C1 segment of cervical spinal cord (tissue), 14 donors: ENCODE measurements at regions not wholly inside any gene's neighbourhood (a gene's known extent, or its start where the extent isn't known, plus 50 kb on each side); places are given as distances from the start of the nearest gene placed in this dataset.

Experiments used
- DNase-seq, 14 donors: peaks; one replicate each; lab custom pipeline; 2025; lab: John Stamatoyannopoulos, UW

DNA sequence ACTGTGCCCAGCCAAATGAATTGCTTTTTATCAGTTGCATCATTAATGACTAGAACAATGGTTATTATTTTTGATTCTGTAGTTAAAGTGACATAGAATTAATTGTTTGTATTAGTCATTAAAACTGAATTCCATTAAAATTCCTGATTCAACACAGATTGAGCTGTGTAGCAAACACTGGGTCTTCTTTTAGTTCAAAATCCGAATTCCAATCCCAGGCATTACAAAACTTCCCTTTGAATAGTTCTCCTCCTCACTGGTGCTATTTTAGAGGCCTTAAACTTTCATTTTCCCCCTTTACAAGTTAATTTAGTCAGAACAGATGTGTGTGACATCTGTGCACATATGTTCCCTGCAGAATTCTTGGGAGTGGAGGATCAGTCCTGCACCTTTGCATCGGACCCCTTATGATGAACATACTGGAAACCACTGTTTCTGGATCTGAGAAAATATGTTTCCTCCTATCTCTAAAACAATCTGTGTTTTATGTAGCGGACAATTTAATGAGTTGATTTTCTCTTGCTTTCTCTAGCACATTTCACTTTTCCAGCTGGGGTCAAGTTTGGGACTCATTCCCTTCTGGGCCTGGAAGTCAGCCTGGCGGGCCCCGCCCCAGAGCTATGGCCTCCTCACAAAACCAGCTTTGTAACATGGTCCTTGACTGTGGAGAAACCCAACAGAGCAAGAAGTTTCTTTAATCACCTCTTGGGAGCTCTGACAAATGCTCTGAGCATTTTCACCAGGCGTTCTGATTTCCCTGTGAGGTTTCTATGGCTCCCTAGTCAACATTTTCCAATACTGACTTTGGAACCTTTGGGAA is 87.9 kb upstream of the MAMDC2 start:
- DNase-seq: no peak

GRCh38 chr9:69961843-69962242 is 81.8 kb upstream of the MAMDC2 start:
- DNase-seq: no peak

DNA sequence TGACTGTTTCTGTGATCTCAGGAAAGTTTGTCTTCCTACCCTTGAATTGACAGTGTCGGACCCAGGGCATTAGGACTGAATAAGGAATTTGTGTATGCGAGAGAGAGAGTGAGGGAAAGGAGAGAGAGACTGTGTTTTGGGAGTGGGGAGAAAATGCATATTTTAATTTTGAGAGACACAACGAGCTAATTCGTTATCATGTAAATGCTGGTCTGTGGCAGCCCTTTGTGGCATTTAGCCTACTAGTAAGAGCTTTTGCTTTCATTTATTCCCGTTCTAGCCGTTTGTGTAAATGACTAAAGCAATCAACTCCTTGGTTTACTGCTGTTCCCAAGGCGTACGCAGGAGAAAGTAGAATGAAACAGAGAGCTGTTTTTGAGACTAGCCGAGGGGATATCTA is 79.8 kb upstream of the MAMDC2 start:
- DNase-seq: no peak

DNA sequence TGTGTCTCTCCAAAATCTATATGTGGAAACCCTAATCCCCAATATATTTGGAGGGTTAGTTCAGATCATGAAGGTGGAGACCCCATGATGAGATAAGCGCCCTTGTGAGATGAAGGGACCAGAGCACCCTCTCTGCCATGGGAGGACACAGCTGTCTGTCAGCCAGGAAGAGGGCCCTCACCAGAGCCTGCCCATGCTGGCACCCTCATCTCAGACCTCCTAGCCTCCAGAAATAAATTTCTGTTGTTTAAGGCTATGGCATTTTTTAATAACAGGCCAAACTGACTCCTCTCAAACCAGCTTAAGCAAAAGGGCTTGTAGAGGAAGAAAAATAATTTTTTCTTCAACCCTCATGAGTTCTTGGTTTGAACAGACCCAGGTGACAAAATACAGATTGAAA is 79.2 kb upstream of the MAMDC2 start:
- DNase-seq: no peak

DNA sequence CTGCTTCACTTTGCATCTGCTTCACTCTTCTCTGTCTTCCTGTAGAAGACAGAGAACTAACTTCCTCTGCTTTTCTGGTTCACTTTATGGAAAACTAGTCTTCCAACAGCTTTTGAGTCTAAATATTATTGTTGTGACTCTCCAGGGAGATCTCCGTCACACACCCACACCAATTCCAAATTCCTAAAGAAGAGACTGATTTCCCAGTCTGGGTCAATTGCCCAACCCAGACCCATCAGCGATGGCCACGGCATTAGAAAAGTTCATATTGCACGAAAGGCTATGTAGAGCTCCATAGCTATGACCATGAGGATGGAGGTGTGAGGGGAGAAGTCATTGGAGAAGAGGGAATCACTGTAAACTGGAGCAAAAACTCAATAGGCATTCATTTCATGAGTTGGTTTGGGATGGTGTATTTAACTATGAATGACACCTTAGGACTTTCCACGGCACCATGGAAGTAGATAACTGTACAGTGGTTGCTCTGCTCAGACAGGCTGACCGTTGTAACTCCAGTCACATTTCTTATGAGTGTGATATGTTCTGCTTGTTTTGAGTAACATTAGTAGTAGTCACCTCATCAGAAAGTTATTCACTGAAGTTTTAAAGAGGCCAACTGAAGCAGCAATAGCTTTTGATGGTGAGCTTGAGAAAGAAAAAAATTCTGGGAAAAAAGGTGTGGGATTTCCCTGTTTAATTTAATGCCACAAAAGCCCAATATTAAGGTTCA is 78.1 kb upstream of the MAMDC2 start:
- DNase-seq: no peak

DNA sequence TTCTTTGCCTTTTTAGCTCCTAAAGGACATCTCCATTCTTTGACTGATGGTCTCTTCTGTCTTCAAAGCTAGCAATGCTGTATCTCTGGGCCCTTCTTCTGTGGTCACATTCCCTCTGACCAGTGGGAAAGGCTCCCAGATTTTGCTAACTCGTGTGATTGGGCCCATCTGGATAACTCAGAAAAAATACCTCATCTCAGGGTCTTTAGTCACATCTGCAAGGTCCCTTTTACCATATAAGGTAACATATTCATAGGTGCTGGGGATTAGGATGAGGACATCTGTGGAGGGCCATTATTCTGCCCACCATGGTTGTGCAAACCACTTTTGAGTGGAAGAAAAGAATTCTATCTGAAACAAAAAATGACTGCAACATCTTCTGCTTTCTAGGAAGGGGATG is 76.3 kb upstream of the MAMDC2 start:
- no peak for DNase-seq

- DNase-seq: no peak
Observed at GRCh38 chr9:69970001-69970533, 73.6 kb upstream of the MAMDC2 start.

DNA sequence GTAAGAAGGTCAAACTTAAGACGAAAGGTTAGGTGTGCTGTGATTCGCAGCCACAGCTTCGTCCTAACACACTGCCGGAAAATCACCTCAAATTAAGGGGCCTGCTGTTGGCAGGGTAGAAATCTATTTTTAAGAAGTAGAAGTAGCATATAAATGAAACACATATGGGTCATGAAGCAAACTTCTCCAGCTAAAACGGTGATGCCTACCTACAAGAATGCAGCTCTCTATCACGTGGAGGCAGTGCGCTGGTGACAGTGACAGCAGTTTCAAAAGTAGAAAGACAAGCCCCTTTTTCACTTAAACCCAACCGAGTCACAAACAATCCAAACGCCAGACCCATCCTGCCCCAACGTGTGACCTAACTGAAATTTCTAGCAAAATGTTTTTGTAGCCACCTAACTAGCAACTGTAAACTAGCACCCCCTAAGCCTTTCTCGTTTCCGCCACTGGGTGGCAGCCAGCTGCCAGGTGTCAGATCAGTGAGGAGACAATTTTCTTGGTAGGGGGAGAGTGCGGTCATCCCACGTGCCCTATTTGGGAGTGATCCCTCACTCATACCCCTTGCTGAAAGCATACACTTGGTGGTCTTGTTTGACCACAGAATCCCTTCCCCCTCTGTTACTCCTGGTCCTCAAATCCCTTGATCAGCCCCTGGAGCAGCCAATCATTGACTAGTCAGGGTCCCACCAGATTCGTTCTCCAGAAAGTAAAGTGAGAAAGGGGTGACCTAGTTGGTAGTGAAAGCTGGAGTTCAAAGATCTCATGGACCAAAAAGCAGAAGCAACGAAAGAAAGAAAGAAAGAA is 71.8 kb upstream of the MAMDC2 start:
- peak in 12 of 14 donors; percentile 1 to 69 (median 16) for DNase-seq

- DNase-seq: no peak
Observed at GRCh38 chr9:69975681-69976080, 68.0 kb upstream of the MAMDC2 start.

GRCh38 chr9:69976152-69976551 is 67.5 kb upstream of the MAMDC2 start:
- no peak for DNase-seq

GRCh38 chr9:69980041-69980440 is 63.6 kb upstream of the MAMDC2 start:
- no peak for DNase-seq

- no peak for DNase-seq
Observed at GRCh38 chr9:69980591-69980990, 63.1 kb upstream of the MAMDC2 start.

DNA sequence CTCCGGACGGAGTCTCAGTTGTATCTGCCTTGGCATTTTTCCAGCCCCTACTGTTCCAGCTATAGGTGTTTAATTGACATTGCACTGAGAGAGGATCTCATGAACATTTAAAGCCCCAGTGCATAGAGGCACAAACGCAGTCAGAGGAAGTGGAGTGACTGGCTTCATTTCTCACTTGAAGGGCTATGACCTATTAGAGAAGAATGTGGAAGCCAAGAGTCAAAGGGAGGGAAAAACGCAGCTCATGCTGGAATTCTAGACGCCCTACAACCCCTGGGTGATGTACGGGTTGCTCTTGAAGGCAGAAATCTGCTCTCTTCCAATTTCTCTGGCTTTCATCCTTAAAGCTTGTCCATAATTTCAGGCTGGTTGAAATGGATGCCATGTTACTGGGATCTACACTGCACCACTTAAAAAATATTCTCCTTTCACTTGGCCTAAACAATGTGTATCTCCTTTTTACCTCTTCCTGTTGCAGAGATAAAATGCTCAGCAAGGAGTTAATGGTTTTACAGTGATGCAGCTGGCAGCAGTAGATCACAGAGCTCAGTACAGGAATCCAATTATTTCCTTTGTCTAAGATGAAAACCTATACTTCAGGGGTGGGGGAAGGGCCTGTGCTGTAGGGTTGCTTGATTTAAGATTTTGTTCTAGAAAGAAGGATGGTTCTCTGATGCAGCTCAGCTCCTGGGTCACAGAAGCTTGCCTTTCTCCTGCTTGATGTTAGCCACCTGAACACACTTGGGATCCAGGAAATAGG is 61.8 kb upstream of the MAMDC2 start:
- DNase-seq: no peak

- DNase-seq: no peak
Observed at GRCh38 chr9:69984831-69985230, 58.8 kb upstream of the MAMDC2 start.

GRCh38 chr9:69985971-69986370 is 57.7 kb upstream of the MAMDC2 start:
- DNase-seq: no peak

DNA sequence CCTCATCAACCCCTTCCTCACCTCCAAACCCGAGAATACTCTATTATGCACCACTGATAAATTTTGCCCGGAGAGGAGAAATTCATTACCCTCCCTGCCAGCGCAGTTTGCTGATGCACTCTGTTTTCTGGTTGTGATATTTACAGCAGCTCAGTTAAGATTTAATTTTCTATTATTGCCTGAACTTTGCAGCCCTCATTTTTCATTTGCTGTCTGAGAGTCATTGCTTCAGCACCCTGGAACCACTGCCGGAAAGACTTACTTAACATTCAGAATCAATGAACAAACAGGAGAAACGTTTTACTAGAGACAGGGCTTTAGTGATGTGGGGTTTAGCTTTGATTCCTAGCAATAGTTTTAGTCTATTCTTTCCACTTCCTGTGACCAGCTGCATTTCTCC is 56.7 kb upstream of the MAMDC2 start:
- DNase-seq: no peak

DNA sequence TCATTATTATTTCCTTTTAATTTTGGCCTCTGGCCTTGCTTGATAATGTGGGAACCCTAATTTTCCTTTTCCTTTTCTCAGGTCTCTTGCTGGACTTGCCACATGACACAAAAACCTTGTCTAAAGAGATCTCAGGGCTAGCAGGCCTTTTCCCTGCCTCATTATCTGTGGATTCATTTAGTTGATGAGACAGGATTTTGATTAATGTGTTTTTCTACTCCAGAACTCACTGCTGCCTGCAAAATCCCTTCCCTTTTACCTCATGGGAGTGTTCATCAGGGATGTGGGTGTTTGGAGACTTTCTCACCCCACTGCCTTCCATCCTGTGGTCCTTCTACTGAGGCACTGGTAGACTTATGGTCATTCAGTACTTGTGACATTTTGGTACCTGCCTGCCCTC is 56.2 kb upstream of the MAMDC2 start:
- DNase-seq: no peak

DNA sequence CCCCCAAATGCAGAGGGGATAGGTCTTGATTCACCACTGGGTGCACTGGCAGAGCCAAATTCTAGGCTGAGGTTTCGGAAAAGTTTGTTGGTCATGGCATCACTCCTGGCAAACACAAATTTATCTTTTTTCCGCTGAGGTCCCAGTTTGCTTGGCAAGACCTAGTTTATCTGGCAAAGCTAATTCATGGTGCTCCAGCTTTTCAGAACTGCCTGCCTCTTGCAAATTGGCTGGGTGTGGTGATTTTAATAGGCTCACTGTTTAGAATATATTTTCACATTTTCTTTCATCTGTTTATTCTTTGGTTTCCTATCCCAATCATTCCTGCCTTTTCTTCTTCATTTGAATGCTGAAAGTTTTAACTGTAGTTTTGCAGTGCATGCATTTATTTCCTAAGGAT is 50.5 kb upstream of the MAMDC2 start:
- DNase-seq: no peak
